Muscle of leg (tissue), 3 donors: ENCODE measurements at regions not wholly inside any gene's neighbourhood (a gene's known extent, or its start where the extent isn't known, plus 50 kb on each side); places are given as distances from the start of the nearest gene placed in this dataset.
A peak's percentile ranks its signal among the peaks of the same experiment; 100 is the strongest.

Experiments used
- DNase-seq: peaks from one replicate; pipeline ENCODE4 v3.0.0; 2013
- H3K27ac ChIP-seq: one replicate; pipeline ENCODE4 v1.5.1; 2013; ENCODE audit warnings: mild to moderate bottlenecking, low read length, control low read depth
- H3K27me3 ChIP-seq: one replicate; pipeline ENCODE4 v1.6.1; 2013; ENCODE audit warnings: low read length; ENCODE audit not compliant: control insufficient read depth, insufficient read depth
- H3K36me3 ChIP-seq: one replicate; pipeline ENCODE4 v1.6.1; 2013; ENCODE audit warnings: low read length; ENCODE audit not compliant: control insufficient read depth, insufficient read depth
- H3K4me1 ChIP-seq: one replicate; pipeline ENCODE4 v1.6.1; 2013; ENCODE audit warnings: low read length; ENCODE audit not compliant: control insufficient read depth, insufficient read depth
- H3K4me3 ChIP-seq: one replicate; pipeline ENCODE4 v1.5.1; 2013; ENCODE audit warnings: low read length, control low read depth
- H3K9me3 ChIP-seq: replicated peaks from 2 replicates; pipeline ENCODE4 v1.6.1; 2013; ENCODE audit warnings: low read depth, low read length; ENCODE audit not compliant: control insufficient read depth
- WGBS: methylation state at CpG from one replicate; pipeline ENCODE4 v1.1.5; 2013; ENCODE audit warnings: missing lambda C conversion rate; ENCODE audit not compliant: insufficient coverage; 5-methylcytosine and 5-hydroxymethylcytosine counted together

- WGBS = no CpG with 5 or more reads among the region's 4 CpGs
- H3K27me3 ChIP-seq = no peaks in the 10 kb centered on the region
Observed at GRCh38 chr7:80374321-80374720, 137.5 kb downstream of the GNAT3 start.

GRCh38 chr7:80373429-80374032 is 138.3 kb downstream of the GNAT3 start:
- Histone ChIP-seq H3K9me3 (no peaks in the 10 kb centered on the region), H3K4me3 (no peak overlapping the region), H3K27ac (no peak overlapping the region), H3K4me1 (no peaks in the 10 kb centered on the region), H3K36me3 (no peaks in the 10 kb centered on the region), H3K27me3 (no peaks in the 10 kb centered on the region)
- DNase-seq = no peak
- 95% methylated on average over 3 of the region's 4 CpGs for WGBS

More at GRCh38 chr7:80374321-80374720, 137.5 kb downstream of the GNAT3 start:
- Histone ChIP-seq H3K36me3 (no peaks in the 10 kb centered on the region), H3K4me1 (no peaks in the 10 kb centered on the region), H3K4me3 (no peak overlapping the region), H3K9me3 (no peaks in the 10 kb centered on the region), H3K27ac (no peak overlapping the region)
- DNase-seq = peak; percentile 33

- DNase-seq = peak; percentile 27
- Histone ChIP-seq H3K36me3 (no peaks in the 10 kb centered on the region), H3K9me3 (no peaks in the 10 kb centered on the region), H3K27ac (no peak overlapping the region), H3K27me3 (no peaks in the 10 kb centered on the region), H3K4me3 (no peak overlapping the region), H3K4me1 (no peaks in the 10 kb centered on the region)
- 78% methylated on average over 1 of the region's 2 CpGs for WGBS
Observed at GRCh38 chr7:80372415-80372814, 139.4 kb downstream of the GNAT3 start.

GRCh38 chr7:80370587-80370986 is 141.3 kb downstream of the GNAT3 start:
- H3K4me1 ChIP-seq = no peaks in the 10 kb centered on the region
- no peak overlapping the region for H3K4me3 ChIP-seq
- no CpG with 5 or more reads among the region's 1 CpG for WGBS
- peaks cover 6% of the 10 kb centered on the region for H3K9me3 ChIP-seq
- no peaks in the 10 kb centered on the region for H3K36me3 ChIP-seq
- no peak for DNase-seq
- no peaks in the 10 kb centered on the region for H3K27me3 ChIP-seq
- H3K27ac ChIP-seq = no peak overlapping the region

GRCh38 chr7:80369321-80369720 is 142.5 kb downstream of the GNAT3 start:
- H3K4me3 ChIP-seq = no peak overlapping the region
- no peak overlapping the region for H3K27ac ChIP-seq
- no peaks in the 10 kb centered on the region for H3K27me3 ChIP-seq
- no peak for DNase-seq
- H3K4me1 ChIP-seq = no peaks in the 10 kb centered on the region
- peaks cover 9% of the 10 kb centered on the region for H3K9me3 ChIP-seq
- no peaks in the 10 kb centered on the region for H3K36me3 ChIP-seq
- WGBS = 66% methylated on average over 6 of the region's 7 CpGs

- H3K27ac ChIP-seq = no peak overlapping the region
- no CpG with 5 or more reads among the region's 2 CpGs for WGBS
- H3K36me3 ChIP-seq = no peaks in the 10 kb centered on the region
- peaks cover 9% of the 10 kb centered on the region for H3K9me3 ChIP-seq
- H3K4me1 ChIP-seq = no peaks in the 10 kb centered on the region
- DNase-seq = no peak
- H3K4me3 ChIP-seq = no peak overlapping the region
- H3K27me3 ChIP-seq = no peaks in the 10 kb centered on the region
Observed at GRCh38 chr7:80362677-80363076, 149.2 kb downstream of the GNAT3 start.

- H3K27ac ChIP-seq = no peak overlapping the region
- H3K4me1 ChIP-seq = no peaks in the 10 kb centered on the region
- H3K27me3 ChIP-seq = no peaks in the 10 kb centered on the region
- no peak overlapping the region for H3K4me3 ChIP-seq
- H3K9me3 ChIP-seq = peaks cover 9% of the 10 kb centered on the region
- WGBS = no CpG with 5 or more reads among the region's 1 CpG
- H3K36me3 ChIP-seq = no peaks in the 10 kb centered on the region
- DNase-seq = peak; percentile 51
Observed at GRCh38 chr7:80362010-80362618, 149.8 kb downstream of the GNAT3 start.

GRCh38 chr7:80359476-80359875 is 152.4 kb downstream of the GNAT3 start:
- no peaks in the 10 kb centered on the region for H3K4me1 ChIP-seq
- no peak overlapping the region for H3K27ac ChIP-seq
- no peaks in the 10 kb centered on the region for H3K36me3 ChIP-seq
- no peak overlapping the region for H3K4me3 ChIP-seq
- no CpG with 5 or more reads among the region's 2 CpGs for WGBS
- DNase-seq = no peak
- no peaks in the 10 kb centered on the region for H3K27me3 ChIP-seq
- no peaks in the 10 kb centered on the region for H3K9me3 ChIP-seq

- no CpG with 5 or more reads among the region's 3 CpGs for WGBS
- no peak for DNase-seq
- Histone ChIP-seq H3K4me1 (no peaks in the 10 kb centered on the region), H3K27me3 (no peaks in the 10 kb centered on the region), H3K9me3 (no peaks in the 10 kb centered on the region), H3K4me3 (no peak overlapping the region), H3K36me3 (no peaks in the 10 kb centered on the region), H3K27ac (no peak overlapping the region)
Observed at GRCh38 chr7:80359029-80359428, 152.8 kb downstream of the GNAT3 start.

GRCh38 chr7:80357530-80357929 is 154.3 kb downstream of the GNAT3 start:
- Histone ChIP-seq H3K36me3 (no peaks in the 10 kb centered on the region), H3K9me3 (no peaks in the 10 kb centered on the region), H3K27me3 (no peaks in the 10 kb centered on the region), H3K4me3 (no peak overlapping the region), H3K4me1 (no peaks in the 10 kb centered on the region), H3K27ac (no peak overlapping the region)
- no peak for DNase-seq

GRCh38 chr7:80350430-80350829 is 161.4 kb downstream of the GNAT3 start:
- H3K4me1 ChIP-seq = peaks cover 3% of the 10 kb centered on the region

More at GRCh38 chr7:80350430-80350829, 161.4 kb downstream of the GNAT3 start:
- WGBS = no CpG with 5 or more reads among the region's 1 CpG
- no peak overlapping the region for H3K4me3 ChIP-seq
- no peaks in the 10 kb centered on the region for H3K36me3 ChIP-seq
- H3K27ac ChIP-seq = no peak overlapping the region
- no peaks in the 10 kb centered on the region for H3K27me3 ChIP-seq
- DNase-seq = no peak
- H3K9me3 ChIP-seq = no peaks in the 10 kb centered on the region
